ENCODE measurements at regions not wholly inside any gene's neighbourhood (a gene's known extent, or its start where the extent isn't known, plus 50 kb on each side); places are given as distances from the start of the nearest gene placed in this dataset.

- no peak for TF ChIP-seq CTCF (conservative IDR thresholded peaks at IDR 0.05; ENCODE audit: low read depth, low read length)
- DNase-seq (ENCODE audit: low read depth), result no peak
Measured at GRCh38 chr4:65861993-65862392, 191.7 kb upstream of the EPHA5 start.

GRCh38 chr4:65845199-65845773 is 175.0 kb upstream of the EPHA5 start:
- TF ChIP-seq CTCF (conservative IDR thresholded peaks at IDR 0.05; ENCODE audit: low read depth, low read length), result no peak
- H3K4me3 ChIP-seq (ENCODE audit: low read depth, low read length), result no peak overlapping the region
- no peak for DNase-seq (ENCODE audit: low read depth)

More at GRCh38 chr4:65861993-65862392, 191.7 kb upstream of the EPHA5 start:
- no peak overlapping the region for H3K4me3 ChIP-seq (ENCODE audit: low read depth, low read length)

GRCh38 chr4:65839164-65839931 is 169.1 kb upstream of the EPHA5 start:
- DNase-seq (ENCODE audit: low read depth), result no peak
- no peak for TF ChIP-seq CTCF (conservative IDR thresholded peaks at IDR 0.05; ENCODE audit: low read depth, low read length)
- no peak overlapping the region for H3K4me3 ChIP-seq (ENCODE audit: low read depth, low read length)

GRCh38 chr4:65834707-65835106 is 164.4 kb upstream of the EPHA5 start:
- no peak overlapping the region for H3K4me3 ChIP-seq (ENCODE audit: low read depth, low read length)
- TF ChIP-seq CTCF (conservative IDR thresholded peaks at IDR 0.05; ENCODE audit: low read depth, low read length), result no peak
- no peak for DNase-seq (ENCODE audit: low read depth)

GRCh38 chr4:65831828-65832227 is 161.5 kb upstream of the EPHA5 start:
- no peak for TF ChIP-seq CTCF (conservative IDR thresholded peaks at IDR 0.05; ENCODE audit: low read depth, low read length)
- no peak overlapping the region for H3K4me3 ChIP-seq (ENCODE audit: low read depth, low read length)
- DNase-seq (ENCODE audit: low read depth), result no peak

GRCh38 chr4:65825116-65825753 is 154.9 kb upstream of the EPHA5 start:
- TF ChIP-seq CTCF (conservative IDR thresholded peaks at IDR 0.05; ENCODE audit: low read depth, low read length), result no peak
- no peak overlapping the region for H3K4me3 ChIP-seq (ENCODE audit: low read depth, low read length)
- DNase-seq (ENCODE audit: low read depth), result no peak
